GM18858 (cell line): ENCODE measurements at regions not wholly inside any gene's neighbourhood (a gene's known extent, or its start where the extent isn't known, plus 50 kb on each side); places are given as distances from the start of the nearest gene placed in this dataset.
"Not testable (repeated sequence)": the region's sequence is repeated elsewhere in the genome, so short reads cannot be mapped to it uniquely, and the experiment has no call there.

Source experiments
- ATAC-seq: cut with Tn5 transposase; IDR thresholded peaks from one replicate; pipeline ENCODE4 v1.9.1; 2021; ENCODE audit not compliant: unreplicated experiment

DNA sequence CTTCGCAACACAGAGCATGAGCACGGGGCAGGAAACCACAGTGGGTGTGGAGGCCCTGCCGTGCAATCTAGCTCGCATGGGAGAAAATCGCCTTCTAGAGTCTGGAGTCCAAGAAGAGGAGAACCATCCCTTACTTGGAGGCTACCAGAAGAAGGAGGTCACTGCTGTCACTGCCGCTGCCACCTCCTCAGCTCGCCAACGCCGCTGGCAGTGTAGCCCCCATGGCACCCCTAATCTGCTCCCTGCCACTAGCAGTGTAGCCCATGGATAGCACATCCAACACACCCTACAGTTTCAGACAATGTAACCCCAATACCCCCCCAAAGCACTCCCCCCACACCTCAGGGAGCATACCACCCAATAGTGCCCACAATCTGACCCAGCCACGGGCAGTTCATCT is 438.0 kb upstream of the ZNF337 start:
- no peak for ATAC-seq

DNA sequence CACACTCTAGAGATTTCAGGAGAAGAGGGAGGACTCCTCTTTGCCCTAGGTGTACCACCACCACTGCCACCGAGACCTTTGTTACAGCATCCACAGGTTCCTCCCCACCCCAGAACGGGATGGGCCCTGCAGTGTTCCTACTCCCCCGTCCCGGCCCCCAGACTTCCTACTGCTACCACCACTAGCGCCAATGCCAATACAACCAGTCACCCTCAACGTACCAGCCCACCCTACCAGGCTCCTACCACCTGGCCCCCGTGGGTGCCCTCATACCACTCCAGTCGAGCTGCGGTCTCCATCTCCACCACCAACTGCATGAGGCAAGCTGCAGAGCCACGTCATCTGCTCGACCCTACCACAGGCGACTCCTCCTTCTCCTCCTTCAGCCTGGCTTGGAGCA is 437.1 kb upstream of the ZNF337 start:
- not testable (repeated sequence) for ATAC-seq

DNA sequence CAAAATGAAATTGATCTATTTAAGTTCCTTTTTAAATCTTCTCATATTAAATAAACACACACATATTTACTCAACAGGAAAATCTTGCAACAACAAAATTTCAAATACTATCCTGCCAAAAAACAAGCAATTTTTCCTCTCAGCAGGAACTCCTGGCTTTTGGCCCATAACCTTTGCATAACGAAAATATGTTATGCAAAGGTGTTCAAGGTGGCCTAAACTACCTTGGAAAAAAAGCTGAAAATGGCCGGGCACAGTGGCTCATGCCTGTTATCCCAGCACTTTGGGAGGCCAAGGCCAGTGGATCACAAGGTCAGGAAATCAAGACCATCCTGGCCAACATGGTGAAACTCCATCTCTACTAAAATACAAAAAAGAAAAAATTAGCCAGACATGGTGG is 424.3 kb upstream of the ZNF337 start:
- not testable (repeated sequence) for ATAC-seq

DNA sequence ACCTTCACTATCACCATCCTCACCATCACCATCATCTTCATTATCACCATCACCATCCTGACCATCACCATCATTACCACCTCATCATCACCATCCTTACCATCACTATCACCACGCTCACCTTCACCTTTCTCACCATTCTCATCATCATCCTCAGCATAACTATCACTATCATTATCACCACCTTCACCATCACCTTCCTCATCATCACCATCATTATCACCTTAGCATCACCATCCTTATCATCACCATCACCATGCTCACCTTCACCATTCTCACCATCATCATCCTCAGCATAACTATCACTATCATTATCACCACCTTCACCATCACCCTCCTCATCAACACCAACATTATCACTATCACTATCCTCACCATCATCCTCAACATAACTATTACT is 397.8 kb upstream of the ZNF337 start:
- not testable (repeated sequence) for ATAC-seq

DNA sequence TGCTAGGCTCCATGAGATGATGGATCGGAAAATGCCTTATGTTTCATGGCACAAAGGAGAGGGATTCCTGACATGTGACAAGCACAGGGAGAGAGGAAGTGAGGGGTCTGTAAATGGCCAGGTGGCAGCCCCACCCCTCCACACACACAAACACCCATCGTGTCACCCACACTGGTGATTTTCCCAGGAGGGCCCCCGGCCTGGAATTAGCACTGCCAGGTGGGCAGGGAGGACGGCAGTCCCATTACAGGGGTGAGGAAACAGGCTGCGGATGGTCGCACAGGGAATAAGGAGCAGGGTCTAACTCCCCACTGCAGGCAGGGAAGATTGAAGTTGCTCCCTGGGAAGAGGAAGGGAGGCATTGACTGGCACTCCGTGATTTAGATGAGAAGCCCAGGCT is 395.3 kb upstream of the ZNF337 start:
- ATAC-seq, result not testable (repeated sequence)

DNA sequence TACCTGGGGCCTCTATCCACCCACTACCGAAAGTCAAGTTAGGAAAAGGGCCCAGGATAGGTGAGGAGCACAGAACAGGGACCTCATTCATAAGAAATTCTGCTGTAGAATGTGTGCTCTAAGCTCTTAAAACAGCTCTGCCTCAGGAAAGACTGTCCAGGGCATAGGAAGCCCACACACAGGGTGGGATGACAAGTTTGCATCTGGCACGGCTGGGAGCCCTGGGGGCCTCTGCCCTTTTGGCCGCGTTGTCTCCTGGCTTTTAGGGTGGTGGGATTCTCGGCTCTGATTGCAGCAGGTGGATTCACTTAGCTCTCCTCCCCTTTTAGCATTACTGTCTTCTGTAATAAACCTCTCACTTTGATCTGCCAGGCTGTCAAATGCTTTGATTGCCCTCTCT is 389.5 kb upstream of the ZNF337 start:
- not testable (repeated sequence) for ATAC-seq

DNA sequence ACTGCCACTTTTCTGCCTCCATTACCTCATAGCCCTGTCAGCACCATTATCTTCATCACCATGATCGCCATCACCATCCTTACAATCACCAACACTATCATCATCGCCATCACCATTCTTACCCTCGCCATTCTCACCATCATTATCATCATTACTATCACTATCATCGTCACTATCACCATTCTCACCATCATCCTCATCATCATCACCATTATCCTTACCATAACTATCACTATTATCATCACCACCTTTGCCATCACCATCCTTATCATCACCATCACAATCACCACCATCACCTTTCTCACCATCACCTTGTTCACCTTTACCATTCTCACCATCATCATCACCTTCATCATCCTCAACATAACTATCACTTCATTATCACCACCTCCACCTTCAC is 377.3 kb upstream of the ZNF337 start:
- not testable (repeated sequence) for ATAC-seq

DNA sequence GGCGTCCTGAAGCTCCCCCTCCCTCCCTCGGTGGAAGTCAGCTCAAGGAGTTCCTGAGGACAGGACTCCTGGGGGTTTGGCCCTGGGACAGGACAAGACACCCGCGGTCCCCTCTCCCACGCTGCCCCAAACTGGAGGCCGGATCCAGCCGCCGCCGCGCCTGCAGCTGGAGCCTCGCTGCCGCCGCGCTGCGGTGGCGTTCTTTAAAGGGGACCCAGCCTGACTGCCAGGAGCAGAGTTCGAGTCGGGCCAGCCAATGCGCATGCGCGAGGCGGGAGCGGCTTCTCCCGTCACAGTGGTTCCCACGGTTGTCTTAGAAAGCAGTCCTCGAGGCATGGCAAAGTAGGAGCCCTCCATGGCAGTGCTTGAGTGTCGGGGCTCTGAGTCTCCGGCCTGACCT is 362.7 kb upstream of the ZNF337 start:
- ATAC-seq, result not testable (repeated sequence)

DNA sequence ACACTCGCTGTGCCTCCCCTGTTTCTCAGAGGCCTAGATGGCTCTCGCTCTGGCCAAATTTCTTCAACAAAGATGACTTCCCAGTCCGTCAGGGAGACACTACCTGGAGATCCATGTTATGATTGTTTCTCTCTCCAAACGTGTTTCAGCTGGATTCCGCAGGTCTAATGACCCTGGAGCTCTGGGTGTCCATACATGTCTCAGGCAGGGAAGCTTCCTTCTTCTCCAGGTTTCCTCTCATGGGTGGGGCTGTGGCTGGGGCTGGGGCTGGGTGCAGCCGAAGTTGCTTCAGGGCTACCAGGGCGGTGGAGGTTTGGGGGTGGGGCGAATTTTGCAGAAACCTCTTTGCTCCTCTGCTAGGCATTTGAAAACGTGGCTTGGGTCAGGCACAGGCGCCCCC is 361.8 kb upstream of the ZNF337 start:
- ATAC-seq, result not testable (repeated sequence)

DNA sequence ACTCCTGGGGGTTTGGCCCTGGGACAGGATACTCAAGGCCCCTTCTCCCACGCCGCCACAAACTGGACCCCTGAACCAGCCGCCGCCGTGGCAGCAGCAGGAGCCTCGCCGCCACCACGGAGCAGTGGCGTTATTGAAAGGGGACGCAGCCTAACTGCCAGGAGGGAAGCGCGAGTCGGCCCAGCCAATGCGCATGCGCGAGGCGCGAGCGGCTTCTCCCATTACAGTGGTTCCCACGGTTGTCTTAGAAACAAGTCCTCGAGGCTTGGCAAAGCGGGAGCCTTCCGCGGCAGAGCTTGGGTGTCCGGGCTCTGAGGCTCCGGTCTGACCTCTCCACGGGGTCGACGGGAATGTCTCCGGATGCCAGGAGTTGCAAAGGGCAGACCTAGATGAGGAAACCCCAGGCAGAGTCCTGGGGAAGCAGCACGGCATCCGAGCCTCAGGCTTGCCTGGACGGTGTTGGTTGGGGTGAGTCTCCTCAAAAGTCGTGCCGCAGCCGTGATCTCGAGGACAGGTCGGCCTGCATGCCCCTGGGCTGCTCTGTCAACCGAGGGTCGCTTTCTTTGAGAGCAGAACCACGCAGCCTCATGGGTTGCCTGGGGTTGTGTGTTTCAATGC is 360.6 kb upstream of the ZNF337 start:
- ATAC-seq, result not testable (repeated sequence)

DNA sequence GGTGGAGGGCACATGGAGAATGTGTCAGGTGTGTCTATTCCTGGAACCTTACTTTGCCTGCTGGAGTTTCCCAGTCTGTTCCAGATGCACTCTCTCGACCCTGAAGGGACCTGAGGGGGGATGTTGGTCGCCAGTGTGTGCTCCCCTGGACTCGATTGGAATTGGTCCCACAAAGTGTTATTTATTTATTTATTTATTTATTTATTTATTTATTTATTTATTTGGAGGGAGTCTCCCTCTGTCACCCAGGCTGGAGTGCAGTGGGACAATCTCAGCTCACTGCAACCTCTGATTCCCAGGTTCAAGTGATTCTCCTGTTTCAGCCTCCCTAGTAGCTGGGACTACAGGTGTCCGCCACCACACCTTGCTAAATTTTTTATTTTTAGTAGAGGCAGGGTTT is 329.1 kb upstream of the ZNF337 start:
- ATAC-seq, result not testable (repeated sequence)

DNA sequence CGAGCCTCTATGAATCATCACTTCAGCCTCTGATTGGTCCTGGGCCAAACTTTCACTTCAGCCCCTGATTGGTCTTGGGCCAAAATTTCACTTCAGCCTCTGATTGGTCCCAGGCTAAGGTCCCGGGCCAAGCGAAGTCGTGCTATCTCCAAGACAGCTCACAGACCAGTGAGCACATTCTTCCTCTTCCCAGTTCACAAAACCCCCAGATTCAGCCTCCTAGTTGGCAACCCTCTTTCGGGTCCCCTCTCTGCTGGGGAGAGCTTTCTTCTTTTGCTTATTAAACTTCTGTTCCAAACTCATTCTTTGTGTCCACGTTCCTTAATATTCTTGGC is 314.3 kb upstream of the ZNF337 start:
- not testable (repeated sequence) for ATAC-seq

DNA sequence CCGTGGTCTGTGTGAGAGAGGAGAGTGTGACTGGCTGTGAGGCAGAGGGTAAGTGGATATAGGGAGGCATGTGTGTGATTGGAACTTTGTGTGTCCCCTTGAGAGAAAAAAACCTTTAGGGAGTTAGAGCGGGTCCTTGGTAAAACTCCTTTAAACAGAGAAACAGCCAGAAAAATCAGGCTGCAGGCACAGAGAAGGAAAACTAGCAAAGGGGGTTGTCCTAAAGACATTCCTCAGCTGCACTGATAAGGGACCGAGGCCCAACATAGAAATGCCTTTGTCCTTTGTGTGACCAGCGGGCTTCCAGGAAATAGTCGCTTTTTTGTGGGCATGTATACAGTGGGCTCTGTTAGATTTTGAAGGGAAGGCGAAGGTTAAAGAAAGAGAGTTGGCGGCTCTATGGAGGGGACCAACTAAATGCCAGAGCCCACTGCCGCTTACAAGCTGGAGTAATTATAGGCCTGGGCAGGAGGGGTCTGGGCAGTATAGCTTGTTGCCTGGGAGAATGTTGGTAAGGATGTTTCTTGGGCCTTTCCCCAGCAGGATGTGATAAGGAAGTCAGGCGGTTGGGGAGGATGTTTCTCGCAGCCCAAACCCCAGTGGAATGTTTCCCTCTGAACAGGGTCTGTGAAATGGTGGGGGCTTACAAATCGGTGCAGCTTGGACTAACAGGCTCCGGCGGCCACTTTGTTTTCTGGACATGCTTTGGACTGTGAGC is 313.7 kb upstream of the ZNF337 start:
- ATAC-seq, result not testable (repeated sequence)

DNA sequence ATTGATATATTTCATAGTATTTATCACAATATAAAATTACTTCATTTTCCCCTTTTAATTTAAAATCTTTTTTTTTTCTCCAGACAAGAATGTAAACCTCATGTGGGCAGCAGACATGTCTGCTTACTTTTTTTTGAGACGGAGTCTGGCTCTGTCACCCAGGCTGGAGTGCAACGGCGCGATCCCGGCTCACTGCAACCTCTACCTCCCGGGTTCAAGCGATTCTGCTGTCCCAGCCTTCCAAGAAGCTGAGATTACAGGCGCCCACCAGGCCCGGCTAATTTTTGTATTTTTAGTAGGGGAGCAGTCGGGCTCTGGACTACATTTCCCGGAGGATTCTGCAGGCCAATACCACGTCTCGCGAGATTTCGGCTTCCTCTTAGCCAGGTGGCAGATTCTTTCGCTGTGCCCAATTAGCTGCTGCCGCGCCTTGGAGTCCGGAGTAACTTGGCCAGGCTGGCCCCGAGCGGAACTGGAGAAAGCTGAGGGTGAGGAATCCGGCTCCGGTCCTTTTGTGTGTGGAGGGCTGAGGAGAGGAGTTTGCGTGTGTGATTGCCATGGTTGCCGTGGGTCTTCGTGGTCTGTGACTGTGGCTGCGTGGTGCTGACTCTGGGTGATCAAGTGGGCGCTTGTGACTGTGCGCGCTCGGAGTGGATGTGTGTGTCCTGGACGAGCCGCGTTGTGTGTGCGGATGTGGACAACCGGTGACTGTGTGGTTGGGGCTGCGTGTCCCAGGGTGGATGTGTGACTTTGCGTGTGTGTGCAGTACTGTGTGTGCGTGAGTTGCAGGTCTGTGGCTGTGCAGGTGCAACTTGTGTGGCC is 313.0 kb upstream of the ZNF337 start:
- ATAC-seq, result peak; percentile 73

DNA sequence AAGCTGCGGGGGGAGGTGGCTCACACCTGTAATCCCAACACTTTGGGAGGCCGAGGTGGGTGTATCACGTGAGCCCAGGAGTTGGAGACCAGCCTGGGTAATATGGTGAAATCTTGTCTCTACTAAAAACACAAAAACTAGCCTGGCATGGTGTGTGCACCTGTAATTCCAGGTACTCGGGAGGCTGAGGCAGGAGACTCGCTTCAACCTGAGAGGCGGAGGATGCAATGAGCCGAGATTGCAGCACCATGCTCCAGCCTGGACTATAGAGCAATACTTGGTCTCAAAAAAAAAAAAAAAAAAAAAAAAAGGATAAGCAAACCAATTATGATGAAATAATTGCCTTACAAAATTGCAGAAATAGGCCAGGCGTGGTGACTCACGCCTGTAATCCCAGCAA is 311.4 kb upstream of the ZNF337 start:
- ATAC-seq, result not testable (repeated sequence)

DNA sequence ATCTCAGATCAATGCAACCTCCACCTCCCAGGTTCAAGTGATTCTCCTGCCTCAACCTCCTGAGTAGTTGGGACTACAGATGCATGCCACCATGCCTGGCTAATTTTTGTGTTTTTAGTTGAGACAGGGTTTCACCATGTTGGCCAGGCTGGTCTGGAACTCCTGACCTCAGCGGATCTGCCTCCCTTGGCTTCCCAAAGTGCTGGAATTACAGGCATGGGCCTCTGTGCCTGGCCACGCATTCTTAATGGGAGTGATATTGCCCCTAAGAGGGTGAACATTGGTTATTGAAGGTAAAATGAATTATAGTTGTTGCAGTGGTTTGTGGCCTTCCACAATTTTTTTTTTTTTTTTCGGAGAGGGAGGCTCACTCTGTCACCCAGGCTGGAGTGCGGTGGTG is 309.5 kb upstream of the ZNF337 start:
- ATAC-seq, result not testable (repeated sequence)

DNA sequence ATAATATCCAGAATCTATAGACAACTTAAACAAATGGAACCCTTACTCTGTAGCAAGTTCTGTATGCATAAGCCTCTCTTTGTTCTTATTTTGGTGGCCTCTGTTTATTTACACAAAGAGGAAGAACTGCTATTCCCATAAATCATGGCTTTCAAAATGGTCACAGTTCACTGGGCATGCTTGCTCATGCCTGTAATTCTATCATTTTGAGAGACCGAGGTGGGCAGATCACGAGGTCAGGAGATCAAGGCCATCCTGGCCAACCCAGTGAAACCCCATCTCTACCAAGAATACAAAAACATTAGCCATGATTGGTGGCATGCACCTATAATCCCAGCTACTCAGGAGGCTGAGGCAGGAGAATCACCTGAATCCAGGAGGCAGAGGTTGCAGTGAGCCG is 307.3 kb upstream of the ZNF337 start:
- ATAC-seq, result not testable (repeated sequence)

DNA sequence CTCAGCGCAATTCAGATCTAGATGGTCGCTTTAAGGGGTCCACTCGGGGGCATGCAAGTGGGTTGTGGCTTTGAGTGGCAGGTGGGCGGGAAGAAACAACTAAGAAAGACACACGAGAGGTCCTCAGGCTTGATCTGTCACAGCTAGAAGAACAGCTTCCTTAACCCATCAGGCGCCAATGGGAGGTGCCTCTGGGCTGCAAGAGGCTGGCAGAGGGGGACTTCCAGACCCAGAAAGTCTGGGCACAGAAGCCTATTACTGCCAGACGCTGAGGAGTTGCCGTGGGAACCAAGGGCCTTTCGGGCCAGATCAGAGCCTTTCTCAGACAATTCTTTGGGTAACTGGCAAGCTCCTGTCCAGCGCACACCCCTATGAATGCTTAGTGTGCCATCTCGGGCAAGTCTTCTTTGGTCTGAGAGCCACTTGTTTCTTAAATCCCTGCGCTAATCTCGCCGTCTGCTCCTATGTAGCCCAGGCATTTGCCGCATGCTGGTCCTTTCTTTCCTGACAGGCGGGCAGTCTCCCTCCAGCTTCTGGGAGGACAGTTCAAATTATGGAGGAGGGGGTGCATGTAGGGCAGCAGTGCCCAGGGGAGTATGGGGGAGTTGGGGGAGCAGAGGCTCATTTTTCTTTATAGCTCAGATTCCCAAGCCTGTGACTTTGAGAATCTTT is 300.9 kb upstream of the ZNF337 start:
- ATAC-seq, result not testable (repeated sequence)

DNA sequence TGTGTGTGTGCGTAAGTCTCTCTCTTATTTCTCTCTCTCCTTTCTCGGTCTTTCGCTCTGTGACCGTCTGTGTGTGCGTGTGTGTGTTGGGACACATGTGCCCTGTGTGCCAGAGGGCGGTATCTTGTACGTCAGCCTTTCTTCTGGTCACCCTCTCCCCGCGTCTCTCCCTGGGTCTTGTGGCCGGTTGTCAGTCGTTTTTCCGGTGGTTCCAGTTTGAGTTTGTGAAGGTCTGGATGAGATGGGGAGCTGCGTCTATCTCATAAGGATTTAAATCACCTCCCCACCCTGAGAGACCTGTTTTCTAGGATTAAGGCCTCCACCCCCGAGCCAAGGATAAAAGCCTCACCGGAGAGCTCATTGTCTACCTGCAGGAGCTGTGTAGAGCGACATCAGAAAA is 295.5 kb upstream of the ZNF337 start:
- no peak for ATAC-seq

DNA sequence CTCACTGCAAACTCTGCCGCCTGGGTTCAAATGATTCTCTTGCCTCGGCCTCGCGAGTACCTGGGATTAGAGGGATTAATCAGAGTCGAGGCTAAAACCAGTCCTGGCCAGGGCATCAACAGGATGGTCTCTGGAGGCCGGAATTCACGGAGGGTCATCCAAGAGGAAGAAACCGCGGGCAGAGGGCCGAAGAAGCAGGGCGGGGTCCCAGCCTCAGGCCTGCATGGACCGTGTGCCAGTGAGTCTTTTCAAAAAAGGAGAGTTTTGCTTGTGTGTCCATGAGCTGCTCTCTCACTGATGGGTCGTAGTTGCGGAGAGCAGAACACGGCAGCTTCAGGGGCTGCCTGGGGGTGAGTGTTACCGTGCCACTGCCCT is 295.1 kb upstream of the ZNF337 start:
- ATAC-seq, result no peak

DNA sequence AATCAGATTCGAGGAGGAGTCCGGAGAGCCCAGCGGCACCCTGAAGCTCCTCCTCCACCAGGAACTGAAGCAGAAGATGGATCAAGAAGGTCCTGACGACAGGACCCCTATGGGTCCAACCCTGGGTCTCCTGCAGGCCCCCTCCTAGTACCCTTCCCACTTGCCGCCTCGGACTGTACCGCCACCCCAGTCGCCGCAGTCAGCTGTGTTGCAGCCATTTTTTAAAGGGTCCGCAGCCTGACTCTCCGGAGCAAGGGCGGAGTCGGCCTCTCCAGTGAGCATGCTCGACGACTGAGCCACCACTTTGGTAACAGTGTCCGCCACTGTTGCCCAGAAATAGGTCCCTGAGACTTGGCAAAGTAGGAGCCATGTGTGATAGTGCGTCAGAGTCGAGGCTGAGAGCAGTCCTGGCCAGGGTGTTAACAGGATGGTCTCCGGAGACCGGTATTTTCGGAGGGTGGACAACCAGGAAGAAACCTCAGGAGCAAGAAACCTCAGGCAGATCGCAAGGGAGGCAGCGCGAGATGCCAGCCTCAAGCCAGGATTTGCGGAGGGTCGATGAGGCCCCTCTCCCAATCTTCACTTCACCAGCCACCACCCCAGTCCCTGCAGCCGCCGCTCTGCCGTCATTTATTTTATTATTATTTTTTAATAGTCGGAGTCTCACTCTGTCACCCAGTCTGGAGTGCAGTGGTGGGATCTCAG is 294.6 kb upstream of the ZNF337 start:
- no peak for ATAC-seq
